Activated CD4-positive, alpha-beta T cell treated with anti-CD3 and anti-CD28 coated beads for 36 hours (primary cell): ENCODE measurements at regions not wholly inside any gene's neighbourhood (a gene's known extent, or its start where the extent isn't known, plus 50 kb on each side); places are given as distances from the start of the nearest gene placed in this dataset.
"Not testable (repeated sequence)": the region's sequence is repeated elsewhere in the genome, so short reads cannot be mapped to it uniquely, and the experiment has no call there.

Source experiments
- ATAC-seq: fragments of 200-7000 bp; cut with Tn5 transposase; one replicate; pipeline ENCODE4 v1.10.0; 2021; ENCODE audit warnings: mild to moderate bottlenecking, moderate library complexity
- CTCF ChIA-PET: fragments of 350-600 bp; sonication (Branson Sonifier 250); formaldehyde crosslinking; loops from one replicate; lab custom pipeline; 2021; ENCODE audit warnings: antibody characterized with exemption; lab: Charles Lee
- POLR2A ChIA-PET: fragments of 350-600 bp; sonication (Branson Sonifier 250); formaldehyde crosslinking; loops from one replicate; lab custom pipeline; 2021; ENCODE audit warnings: antibody characterized with exemption, inconsistent platforms; lab: Charles Lee
- DNase-seq: peaks from one replicate; pipeline ENCODE4 v3.0.0-alpha.2; 2020
- H3K27ac Mint-ChIP-seq: one replicate; pipeline ENCODE4 v1.8.0; 2021; ENCODE audit warnings: mixed read lengths
- H3K27me3 Mint-ChIP-seq: one replicate; pipeline ENCODE4 v1.8.0; 2021; ENCODE audit warnings: mixed read lengths
- H3K36me3 Mint-ChIP-seq: one replicate; pipeline ENCODE4 v1.8.0; 2021; ENCODE audit warnings: low read depth, mixed read lengths
- H3K4me1 Mint-ChIP-seq: one replicate; pipeline ENCODE4 v1.8.0; 2021; ENCODE audit warnings: mixed read lengths
- H3K4me3 Mint-ChIP-seq: one replicate; pipeline ENCODE4 v1.8.0; 2021; ENCODE audit warnings: mild to moderate bottlenecking, moderate library complexity, mixed read lengths
- H3K9me3 Mint-ChIP-seq: one replicate; pipeline ENCODE4 v1.8.0; 2021; ENCODE audit warnings: low read depth, mixed read lengths
- intact Hi-C, 2 experiments: fragments of 100-400 bp; cut with DNase I in 1 of 2; cut with micrococcal nuclease in 1 of 2; formaldehyde crosslinking; loops; one replicate each; pipeline versions ENCODE4 v1.14.2 to v1.15.1; 2022 to 2024; cut with DNase I, micrococcal nuclease

DNA sequence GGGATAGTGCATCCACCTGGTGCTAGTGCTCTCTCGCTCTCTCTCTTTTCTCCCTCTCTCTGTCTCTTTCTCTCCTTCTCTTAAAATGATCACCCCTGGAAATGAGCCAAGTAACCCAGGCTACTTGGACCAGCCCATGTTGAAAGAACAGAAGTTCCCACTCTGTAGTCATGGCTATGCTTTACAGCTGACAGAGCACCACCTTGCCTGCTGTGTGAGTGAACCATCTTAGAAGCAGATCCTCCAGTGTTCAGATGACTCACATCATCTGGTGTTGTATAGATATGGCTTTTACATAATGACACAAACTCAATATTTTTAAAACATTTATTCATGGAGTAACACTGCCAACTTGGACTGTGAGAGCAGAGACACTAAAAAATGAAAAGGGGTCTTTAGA is 57.7 kb upstream of the POMZP3 start:
- intact Hi-C loops: not testable (repeated sequence)

DNA sequence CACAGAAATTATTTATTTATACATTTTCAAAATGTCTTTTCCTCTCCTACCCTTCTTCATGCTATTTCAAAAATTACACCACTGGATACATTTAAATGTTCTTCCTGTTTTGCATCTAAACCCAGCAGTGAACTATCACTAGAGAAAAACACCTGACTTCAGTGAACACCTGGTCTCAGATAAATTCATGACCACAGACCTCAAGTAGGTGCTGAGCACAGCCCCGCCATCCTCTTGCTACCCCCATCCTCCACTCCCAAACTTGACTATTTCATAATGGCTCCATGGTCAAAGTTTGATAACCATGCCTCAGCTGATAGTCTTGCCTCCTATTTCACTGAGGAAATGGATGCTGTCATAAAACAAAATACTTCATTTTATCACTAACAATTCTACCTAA is 56.6 kb upstream of the POMZP3 start:
- H3K36me3 Mint-ChIP-seq, POLR2A ChIA-PET, CTCF ChIA-PET, H3K9me3 Mint-ChIP-seq, DNase-seq, H3K4me3 Mint-ChIP-seq, H3K27me3 Mint-ChIP-seq, H3K27ac Mint-ChIP-seq, H3K4me1 Mint-ChIP-seq, ATAC-seq, intact Hi-C loops: not testable (repeated sequence)

More for the DNA sequence above, 57.7 kb upstream of the POMZP3 start:
- H3K4me3 Mint-ChIP-seq, H3K27ac Mint-ChIP-seq, POLR2A ChIA-PET, H3K4me1 Mint-ChIP-seq, ATAC-seq, H3K9me3 Mint-ChIP-seq, H3K36me3 Mint-ChIP-seq, DNase-seq, H3K27me3 Mint-ChIP-seq: not testable (repeated sequence)
- CTCF ChIA-PET: interaction anchor here (0.6 kb wide), 1 partner anchor 1078 kb away, joined by 4 read pairs; no protein-coding TSS in a partner anchor

DNA sequence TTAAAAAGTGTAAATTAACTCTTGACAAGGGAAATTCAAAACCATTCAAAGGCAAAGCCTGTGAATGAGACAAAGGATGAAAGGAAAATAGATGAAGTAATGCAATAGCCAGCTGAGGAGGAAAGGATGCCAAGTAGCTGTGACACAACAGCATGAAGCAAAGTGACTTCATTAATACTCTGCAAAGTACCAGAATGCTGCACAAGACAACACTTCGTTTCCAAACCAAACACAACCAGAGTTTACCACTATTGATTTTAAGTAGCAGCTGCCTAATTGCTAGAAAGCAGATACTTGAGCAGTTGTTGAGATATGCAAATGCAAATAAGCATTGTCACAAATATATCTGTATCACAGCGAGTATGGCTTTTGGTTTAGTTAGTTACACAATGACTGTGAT is 54.7 kb upstream of the POMZP3 start:
- POLR2A ChIA-PET, intact Hi-C loops, H3K9me3 Mint-ChIP-seq, ATAC-seq, H3K27me3 Mint-ChIP-seq, DNase-seq, H3K4me3 Mint-ChIP-seq, CTCF ChIA-PET, H3K36me3 Mint-ChIP-seq, H3K27ac Mint-ChIP-seq, H3K4me1 Mint-ChIP-seq: not testable (repeated sequence)

DNA sequence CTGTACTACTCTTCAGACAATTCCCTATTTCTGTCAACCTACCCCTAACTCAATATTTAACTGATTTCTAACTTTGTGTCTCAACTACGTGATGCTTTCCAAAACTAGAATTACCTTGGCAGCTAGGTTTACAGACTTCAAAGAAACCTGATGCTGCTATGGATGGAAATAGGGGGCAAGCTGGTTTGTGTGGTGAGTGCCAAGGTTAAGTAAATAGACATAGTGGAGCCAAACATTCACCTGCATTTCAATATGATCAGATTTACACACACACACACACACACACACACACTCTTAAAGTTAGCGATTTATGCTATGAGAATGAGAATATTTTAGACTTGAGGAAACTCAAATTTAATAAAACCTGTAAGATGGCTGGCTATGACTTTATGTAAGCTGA is 52.1 kb upstream of the POMZP3 start:
- H3K4me1 Mint-ChIP-seq, H3K36me3 Mint-ChIP-seq, H3K27me3 Mint-ChIP-seq, DNase-seq, H3K27ac Mint-ChIP-seq, ATAC-seq, POLR2A ChIA-PET, CTCF ChIA-PET, intact Hi-C loops, H3K4me3 Mint-ChIP-seq, H3K9me3 Mint-ChIP-seq: not testable (repeated sequence)

DNA sequence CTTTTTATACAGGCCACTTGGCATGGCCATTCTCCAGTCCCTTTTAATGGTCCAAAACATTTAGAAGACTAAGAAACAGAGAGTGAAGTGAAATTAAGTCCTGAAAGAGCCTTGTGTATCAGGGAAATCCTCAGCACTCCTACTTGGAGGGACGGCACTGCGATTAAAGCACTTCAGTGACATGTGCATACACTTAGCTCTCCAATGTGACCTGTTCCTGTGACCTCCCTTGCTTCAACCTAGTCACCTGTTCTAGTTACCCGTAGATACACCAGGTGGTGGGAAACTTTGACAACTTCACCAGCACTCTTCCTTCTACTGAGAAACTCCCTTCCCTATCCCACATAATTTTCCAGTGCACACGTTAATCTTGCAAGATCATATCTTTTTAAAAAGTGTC is 51.4 kb upstream of the POMZP3 start:
- POLR2A ChIA-PET, H3K4me3 Mint-ChIP-seq, CTCF ChIA-PET, H3K9me3 Mint-ChIP-seq, H3K4me1 Mint-ChIP-seq, H3K27me3 Mint-ChIP-seq, intact Hi-C loops, DNase-seq, ATAC-seq, H3K36me3 Mint-ChIP-seq, H3K27ac Mint-ChIP-seq: not testable (repeated sequence)

DNA sequence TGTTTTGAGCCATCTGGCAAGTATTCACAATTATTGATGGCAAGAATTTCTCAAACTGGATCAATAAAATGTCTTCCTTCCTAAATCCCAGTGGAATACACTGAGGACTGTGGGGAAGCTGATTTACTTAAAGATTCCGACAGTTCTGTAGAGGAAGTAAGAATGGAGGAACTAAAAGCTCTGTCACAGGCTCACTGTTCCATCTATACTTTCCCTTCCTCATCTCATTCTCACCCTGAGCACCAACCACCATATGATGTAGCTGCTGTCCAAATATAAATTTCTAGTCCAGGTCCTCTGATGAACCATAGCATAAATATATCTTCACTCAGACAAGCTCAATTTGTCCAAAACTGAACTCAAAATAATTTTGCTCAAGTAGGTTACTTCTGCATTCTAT is 49.8 kb upstream of the POMZP3 start:
- CTCF ChIA-PET, H3K36me3 Mint-ChIP-seq, DNase-seq, intact Hi-C loops, H3K4me1 Mint-ChIP-seq, H3K27ac Mint-ChIP-seq, POLR2A ChIA-PET, H3K27me3 Mint-ChIP-seq, H3K4me3 Mint-ChIP-seq, ATAC-seq, H3K9me3 Mint-ChIP-seq: not testable (repeated sequence)
